ENCODE measurements at regions not wholly inside any gene's neighbourhood (a gene's known extent, or its start where the extent isn't known, plus 50 kb on each side); places are given as distances from the start of the nearest gene placed in this dataset.
"Not testable (repeated sequence)": the region's sequence is repeated elsewhere in the genome, so short reads cannot be mapped to it uniquely, and the experiment has no call there.

DNA sequence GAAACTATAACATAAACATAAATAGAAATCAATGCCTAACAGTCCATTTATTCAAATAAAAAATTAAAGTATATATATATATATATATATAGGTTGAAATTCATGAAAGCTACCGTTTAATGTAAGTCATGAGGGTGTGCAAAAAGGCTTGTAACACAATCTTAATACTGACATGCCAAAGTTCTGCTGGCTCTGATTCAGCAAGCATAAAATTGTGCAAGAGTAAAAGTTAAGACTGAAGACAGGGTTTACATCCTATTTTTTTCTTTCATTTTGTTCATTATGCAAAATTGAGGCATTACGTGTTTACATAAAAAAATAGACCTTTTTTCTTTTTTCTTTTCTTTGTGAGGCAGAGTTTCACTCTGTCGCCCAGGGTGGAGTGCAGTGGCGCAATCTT is 984.2 kb downstream of the FSCB start:
- no peak for DNase-seq

DNA sequence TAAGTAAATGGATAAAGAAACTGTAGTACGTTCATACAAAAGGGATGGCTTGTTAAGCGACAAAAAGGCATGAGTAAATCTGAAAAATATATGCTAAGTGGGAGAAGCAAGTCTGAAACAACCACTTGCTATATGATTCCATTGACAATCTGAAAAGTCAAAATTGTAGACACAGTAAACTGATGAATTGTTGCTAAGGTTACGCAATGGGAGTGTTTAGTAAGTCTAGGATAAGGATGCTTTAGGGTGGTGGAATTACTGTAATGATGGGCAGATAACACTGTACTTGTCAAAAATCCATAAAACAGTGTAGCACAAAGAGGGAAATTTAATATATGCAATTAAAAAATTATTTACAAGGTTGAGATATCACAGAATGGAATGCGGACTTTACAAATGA is 984.9 kb downstream of the FSCB start:
- DNase-seq = no peak

DNA sequence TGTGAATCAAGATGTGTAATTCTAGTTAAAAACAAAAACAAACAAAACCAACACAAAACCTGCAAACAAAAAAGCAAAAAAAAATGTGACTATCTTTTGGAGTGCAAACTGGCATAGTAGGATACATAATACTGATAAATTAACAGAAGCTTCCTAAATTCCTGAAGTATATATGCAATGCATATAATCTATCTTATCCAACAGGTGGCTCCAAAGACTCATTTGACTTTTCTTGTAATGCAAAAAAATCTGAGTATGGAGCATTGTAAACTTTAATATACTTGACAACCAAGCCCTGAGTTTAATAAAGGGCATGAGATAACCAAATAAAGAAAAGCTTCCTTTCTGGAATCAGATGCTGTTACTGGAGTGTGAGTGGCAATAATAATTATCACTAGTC is 1003.6 kb downstream of the FSCB start:
- no peak for DNase-seq

DNA sequence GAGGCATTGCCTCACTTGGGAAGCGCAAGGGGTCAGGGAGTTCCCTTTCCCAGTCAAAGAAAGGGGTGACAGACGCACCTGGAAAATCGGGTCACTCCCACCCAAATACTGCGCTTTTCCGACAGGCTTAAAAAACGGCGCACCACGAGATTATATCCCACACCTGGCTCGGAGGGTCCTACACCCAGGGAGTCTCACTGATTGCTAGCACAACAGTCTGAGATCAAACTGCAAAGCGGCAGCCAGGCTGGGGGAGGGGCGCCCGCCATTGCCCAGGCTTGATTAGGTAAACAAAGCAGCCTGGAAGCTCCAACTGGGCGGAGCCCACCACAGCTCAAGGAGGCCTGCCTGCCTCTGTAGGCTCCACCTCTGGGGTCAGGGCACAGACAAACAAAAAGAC is 1014.7 kb downstream of the FSCB start:
- DNase-seq = not testable (repeated sequence)

DNA sequence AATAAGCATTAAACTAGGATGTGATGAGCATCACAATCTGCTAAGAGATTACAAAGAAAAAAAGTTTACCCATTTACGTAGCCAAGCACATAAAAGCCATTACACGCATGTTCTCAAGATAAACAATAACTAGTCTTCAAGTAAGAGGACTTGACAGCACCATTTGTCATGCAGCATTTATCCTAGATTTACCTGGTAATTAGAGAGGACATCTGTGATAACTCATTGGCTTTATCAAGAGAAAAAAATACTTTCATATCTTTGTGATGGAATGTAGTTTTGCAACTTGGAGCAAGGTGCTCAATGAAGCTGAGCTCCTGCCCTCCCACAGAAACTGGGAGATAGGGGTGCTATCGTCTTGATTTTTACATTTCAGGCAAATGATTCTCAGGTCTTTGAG is 1023.7 kb downstream of the FSCB start:
- no peak for DNase-seq

DNA sequence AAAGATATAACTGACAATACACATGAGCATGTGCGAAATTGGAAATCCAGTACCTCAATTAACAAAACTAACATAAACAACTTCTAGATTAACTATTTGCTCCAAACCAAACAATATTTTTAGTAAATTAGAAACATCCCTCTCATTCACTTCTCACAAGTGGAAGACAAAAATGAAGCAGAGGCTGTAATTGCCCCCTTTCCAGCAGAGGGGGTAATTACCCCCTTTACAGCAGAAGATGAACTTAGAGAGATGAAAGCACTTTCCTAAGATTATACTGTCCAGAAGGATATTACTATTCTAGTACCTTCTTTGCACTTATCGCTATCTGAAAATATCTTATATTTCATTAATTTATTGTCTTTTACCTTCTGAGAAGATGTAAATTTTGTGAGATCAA is 1025.2 kb downstream of the FSCB start:
- no peak for DNase-seq

DNA sequence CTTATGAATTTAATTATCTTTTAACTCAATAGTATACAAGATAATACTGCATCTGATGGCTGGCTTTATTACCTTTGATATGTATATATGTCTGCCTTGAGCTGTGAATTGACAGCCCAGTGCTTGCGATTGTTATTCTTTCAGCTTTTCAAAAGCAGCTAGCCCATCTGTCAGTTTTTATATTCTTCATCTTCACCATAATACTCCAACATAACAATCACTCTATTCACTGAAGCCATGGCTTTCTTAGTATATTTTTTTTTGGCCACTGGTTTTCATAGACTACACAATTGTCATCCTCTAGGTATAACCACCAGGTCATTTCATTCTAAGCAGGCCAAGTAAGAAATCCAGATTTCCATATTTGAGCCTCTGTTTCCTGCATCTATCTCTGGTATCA is 1026.1 kb downstream of the FSCB start:
- DNase-seq = no peak

DNA sequence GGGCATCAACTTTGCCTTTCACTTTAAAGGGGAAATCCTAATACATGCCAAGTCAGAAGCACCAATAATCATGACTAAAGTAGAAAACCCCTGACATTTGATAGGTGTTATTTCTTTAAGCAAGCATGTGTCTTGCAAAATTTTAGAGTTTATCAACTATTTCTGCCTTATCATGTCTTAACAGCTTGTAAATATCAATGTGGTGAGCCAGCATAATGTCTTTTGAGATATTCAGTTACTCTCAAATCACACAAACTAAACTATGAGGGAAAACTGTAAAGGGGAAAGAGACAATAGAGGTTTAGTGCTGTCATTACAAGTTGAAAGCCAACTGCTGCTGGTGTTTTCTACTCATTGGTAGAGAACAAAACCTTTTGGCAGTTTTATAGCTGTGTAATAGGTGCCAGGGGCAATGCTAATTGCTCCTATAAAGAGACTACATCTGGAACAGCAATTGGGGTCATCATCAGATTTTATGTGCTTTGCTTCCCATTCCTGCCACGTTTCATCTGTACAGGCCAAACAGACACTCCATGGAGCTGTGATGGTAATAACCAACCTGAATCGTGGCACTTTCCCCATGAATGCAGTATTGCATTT is 1027.4 kb downstream of the FSCB start:
- no peak for DNase-seq

DNA sequence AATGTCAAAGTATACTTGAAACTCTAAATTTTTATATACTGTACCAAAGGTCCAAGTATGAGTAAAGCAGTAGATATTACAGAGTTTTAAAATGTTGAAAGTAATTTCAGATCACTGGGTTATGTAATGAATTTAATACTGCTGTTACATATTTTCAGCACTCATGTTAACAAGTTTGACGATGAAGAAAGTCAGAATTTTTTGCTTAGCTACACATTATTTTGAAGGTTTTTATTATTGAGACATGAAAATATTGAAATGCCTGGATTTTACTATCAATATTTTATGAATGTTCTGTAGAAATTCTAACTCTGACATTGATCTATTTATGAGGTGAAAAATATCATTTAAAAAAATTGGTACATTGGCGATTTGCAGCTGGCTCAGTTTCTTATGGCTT is 1030.3 kb downstream of the FSCB start:
- no peak for DNase-seq

DNA sequence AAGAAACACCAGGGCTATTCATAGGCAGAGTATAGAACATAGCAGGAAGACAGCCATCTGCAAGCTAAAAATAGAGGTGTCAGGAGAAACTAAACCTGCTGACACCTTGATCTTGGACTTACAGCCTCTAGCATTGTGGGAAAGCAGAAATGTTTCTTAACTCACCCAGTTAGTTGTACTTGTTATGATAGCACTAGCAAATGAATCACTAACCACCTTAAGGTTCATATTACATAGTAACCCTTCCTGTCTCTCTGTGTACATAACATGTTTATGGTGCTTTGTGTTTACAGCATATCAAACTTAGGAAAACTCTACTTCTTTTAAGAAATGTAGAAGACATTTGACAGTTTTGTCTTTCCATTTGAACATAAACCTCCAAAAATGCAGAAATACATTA is 1031.3 kb downstream of the FSCB start:
- DNase-seq = no peak

DNA sequence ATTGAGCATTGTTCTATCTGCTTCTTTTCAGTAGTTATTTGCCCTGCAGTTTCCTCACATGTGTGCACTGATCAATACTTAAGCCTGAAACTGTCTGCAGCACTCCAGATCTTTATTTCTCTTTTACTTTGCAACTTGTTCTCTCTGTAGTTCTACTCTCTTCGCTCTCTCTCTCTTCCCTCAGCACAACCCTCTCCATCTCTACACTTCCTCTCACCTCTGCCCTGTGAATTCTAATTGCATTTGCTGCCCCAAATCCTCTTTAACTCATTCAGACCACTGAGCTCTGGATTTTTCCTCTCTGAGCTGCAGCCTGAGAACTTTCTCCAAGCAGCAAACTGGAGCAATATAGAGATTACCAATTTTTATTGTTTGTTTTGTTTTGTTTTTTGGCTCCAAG is 1035.5 kb downstream of the FSCB start:
- DNase-seq = no peak

DNA sequence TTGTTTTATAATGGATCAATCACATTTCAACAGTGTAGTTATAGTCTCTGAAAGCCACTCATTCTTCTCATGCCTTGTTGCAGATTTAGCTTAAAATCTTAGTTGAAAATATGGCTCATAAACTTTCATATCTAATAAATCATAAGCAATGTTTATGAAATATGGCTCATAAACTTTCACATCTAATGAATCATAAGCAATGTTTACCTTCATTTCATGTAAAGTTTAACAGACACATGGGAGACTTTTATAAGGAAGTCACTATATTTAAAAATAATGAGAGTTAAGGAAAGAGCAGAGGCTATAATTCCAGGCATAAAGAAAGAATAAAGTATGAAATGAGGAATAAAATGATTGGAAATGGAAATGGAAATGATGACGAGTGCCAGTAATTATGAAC is 1042.1 kb downstream of the FSCB start:
- no peak for DNase-seq

DNA sequence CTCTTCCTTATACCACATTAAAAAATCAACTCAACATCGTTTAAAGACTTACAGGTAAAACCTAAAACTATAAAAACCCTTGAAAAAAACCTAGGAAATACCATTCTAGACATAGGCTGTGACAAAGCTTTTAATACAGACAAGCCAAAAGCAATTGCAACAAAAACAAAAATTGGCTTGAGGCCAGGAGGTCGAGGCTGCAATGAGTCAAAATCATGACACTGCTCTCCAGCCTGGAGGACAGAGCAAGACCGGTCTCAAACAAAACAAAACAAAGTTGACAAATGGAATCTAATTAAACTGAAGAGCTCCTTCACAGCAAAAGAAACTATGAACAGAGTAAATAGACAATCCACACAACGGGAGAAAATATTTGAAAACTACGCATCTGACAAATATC is 1057.8 kb downstream of the FSCB start:
- no peak for DNase-seq

DNA sequence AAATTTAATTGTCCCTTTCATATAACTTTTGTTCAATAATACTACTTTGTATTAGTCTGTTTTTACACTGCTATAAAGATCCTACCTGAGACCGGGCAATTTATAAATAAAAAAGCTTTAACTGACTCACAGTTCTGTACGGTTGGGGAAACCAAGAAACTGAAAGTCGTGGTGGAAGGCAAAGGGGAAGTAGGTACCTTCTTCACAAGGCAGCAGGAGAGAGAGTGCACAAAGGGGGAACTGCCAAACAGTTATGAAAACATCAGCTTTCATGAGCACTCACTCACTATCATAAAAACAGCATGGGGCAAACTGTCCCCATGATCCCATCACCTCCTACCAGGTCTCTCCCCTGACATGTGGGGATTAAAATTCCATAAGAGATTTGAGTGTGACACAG is 1069.0 kb downstream of the FSCB start:
- no peak for DNase-seq

DNA sequence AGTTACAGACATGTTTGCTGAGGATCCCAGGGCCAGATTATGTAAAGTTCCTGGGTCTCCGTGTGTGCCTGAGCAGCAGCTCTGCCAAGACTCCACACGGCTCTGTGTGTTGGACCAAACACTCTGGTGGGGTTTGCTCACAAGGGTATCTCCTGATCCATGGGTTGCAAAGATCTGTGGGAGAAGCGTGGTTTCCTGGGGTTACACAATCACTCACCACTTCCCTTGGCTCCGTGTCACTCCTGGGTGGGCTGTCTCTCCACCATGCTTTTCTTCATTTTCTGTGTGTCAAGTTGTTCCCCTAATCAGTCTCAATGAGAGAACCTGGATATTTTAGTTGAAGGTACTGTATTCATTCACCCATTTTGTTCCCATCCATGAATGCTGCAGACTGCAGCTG is 1088.8 kb downstream of the FSCB start:
- DNase-seq = no peak

DNA sequence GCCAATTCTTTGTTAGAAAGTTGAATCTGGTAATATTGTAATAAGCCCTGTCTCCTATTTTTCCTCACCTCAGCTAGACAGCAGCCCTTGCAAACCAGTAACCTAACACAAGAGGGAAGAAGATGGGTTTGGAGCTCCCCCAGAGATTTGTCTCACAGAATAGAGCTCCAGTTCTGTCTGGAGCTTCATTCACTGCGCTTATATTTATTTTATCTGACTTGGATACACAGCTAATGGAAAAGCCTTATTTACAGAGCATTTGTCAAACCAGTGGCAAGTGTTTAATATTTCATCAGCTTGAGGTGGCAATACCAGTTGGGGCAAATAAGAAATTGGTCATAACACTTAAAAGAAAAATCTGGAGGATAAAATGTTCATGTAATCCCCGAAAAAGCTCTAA is 1094.0 kb downstream of the FSCB start:
- DNase-seq = no peak

DNA sequence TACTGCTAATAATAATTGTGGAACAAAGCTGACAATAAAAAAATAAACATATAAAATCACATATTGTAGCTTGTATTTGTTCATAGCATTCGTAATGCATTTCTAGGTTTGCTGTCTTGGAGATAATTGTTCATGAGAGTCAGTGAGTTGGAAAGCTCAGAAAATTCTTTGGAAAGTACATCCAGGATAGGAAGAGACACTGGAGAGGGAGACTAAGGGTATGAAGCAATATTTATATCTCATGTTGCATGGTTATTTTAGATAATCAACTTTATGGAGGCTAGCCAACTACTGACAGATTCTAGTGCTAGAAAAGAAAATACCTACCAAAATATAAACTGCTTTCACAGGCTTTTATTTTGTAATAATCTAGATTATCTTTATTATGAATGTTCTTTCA is 1095.2 kb downstream of the FSCB start:
- DNase-seq = no peak

DNA sequence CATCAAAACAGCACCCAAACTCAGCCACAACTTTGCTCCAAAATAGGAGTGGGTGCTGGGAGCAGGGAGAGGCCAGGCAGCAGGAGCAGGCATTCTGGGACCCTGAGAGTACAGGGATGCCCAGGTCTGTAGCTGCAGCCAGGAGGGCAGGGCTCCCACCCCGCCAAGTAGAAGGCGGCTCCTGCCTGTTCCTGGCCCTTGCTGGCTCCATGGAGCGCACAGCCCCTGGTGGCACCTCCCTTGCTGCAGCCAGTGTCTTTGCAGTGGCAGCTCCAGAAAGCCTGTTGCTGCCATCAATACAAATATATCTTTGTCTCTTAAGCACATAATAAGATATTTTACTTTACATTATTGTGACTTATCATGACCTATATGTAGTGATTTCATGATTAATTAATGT is 1096.5 kb downstream of the FSCB start:
- no peak for DNase-seq

DNA sequence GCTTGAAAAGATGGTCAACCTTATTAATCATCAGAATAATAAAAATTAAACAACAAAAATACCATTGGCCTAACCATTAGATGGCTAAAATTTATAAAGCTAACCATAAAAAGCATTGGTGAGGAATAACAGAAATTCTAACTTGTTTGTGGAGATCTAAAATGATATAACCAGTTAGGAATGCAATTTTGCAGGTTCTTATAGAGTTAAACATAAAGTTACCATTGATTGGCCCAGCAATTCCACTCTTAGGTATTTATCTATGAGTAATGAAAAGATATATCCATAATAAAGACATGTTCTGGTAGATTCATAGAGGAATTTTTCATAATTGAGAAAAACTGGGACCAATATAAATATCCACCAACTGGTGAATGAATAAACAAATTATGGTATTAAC is 1098.6 kb downstream of the FSCB start:
- no peak for DNase-seq

DNA sequence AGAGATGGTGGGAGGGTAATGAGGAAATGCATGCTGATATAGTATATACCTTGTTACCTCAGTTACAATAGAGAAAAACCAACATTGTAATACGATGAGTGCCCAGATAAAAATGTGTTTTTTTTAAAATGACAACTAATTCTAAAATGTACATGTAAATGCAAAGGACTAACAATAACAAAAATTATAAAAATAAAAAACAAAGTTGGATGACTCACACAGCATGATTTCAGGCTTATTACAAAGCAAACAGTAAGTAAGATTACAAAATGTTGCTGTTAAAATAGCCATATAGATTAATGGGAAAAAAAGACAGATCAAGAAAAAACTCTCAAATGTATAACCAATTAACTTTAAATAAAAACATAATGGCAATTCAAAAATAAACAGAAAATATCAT is 1099.4 kb downstream of the FSCB start:
- DNase-seq = no peak

DNA sequence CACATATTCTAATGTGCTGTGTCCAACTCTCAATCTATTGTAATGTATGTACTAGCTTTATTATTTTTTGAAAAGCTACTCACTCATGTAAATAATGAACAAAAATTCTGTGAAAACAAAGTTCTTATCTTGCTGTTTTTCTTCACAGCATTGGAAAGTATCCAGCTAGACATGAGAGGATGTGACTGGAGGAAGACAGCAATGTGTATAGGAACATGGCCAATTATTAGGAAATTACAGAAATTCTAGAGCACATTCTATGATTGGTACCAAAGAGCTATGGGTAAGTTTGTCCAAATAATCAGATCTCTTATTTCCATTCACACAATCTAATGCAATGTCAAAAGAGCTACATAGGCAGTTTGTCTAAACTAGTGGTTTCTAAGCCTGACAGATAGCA is 1100.2 kb downstream of the FSCB start:
- DNase-seq = no peak

DNA sequence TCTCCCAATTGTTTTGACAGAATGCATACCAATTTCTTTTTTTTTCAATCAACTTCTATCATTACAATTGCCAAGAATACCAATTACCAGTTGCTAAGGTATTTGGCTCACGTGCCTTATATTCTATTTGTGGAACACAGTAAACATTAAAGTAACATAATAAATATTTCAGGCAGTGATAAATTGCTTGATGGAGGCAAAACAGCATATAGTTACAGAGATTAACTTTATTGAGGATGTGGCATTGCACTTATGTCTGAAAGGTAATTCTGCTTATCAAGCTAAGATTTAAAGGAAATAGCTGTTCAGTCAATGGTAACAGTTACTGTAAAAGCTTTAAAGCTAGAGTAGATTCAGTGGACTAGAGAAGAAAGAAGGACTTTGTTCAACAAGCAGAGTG is 1107.8 kb downstream of the FSCB start:
- no peak for DNase-seq

DNA sequence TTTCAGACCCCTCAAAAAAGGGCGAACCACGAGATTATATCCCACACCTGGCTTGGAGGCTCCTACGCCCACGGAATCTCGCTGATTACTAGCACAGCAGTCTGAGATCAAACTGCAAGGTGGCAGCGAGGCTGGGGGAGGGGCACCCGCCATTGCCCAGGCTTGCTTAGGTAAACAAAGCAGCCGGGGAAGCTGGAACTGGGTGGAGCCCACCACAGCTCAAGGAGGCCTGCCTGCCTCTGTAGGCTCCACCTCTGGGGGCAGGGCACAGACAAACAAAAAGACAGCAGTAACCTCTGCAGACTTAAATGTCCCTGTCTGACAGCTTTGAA is 1136.6 kb downstream of the FSCB start:
- not testable (repeated sequence) for DNase-seq

DNA sequence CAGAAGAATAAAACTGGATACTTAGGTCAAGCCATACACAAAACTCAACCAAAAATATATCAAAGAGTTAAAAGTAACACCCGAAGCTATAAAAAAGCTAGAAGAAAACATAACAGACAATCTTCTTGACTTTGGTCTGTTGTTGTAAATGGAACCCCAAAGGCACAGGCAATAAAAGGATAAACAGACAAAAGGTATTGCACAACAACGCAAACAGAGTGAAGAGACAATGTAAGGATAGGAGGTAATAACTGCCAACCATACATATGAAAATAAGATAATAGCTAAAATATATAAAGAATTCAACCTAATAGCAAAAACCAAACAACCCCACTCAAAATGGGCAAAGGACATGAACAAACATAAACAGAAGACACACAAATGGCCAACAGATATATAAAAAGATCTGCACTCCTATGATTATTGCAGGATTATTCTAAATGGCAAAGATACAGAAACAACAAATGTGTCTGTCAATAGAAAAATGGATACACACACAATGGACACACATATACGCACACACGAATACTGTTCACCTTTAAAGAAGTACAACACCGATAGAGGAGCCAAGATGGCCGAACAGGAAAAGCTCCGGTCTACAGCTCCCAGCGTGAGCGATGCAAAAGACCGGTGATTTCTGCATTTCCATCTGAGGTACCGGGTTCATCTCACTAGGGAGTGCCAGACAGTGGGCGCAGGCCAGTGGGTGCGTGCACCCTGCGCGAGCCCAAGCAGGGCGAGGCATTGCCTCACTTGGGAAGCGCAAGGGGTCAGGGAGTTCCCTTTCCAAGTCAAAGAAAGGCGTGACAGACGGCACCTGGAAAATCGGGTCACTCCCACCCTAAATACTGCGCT is 1137.1 kb downstream of the FSCB start:
- DNase-seq = no peak

DNA sequence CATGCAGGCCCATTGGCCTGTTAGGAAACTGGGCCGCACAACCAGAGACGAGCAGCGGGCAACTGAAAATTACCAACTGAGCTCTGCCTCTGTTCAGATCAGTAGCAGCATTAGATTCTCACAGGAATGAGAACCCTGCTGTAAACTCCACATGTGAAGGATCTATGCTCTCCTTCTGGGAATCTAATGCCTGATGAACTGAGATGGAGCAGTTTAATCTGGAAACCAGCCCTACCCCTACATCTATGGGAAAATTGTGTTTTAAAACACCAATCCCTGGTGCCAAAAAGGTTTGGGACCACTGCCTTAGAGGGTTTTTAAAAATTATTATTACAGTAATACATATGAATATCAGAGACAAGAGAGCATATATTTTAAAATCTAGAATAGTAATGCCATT is 1144.5 kb downstream of the FSCB start:
- no peak for DNase-seq

Data from NCI-H524 treated with DMSO at 0.1 percent for 48 hours (cell line).